HG03571 (cell line): ENCODE measurements at regions not wholly inside any gene's neighbourhood (a gene's known extent, or its start where the extent isn't known, plus 50 kb on each side); places are given as distances from the start of the nearest gene placed in this dataset.
"Not testable (repeated sequence)": the region's sequence is repeated elsewhere in the genome, so short reads cannot be mapped to it uniquely, and the experiment has no call there.

Experiments used
- ATAC-seq: cut with Tn5 transposase; IDR thresholded peaks from one replicate; pipeline ENCODE4 v1.9.1; 2021; ENCODE audit not compliant: unreplicated experiment

GRCh38 chr2:406231-406630 lies 118.3 kb upstream of the ALKAL2 start:
- ATAC-seq: no peak

GRCh38 chr2:404581-404980 lies 116.7 kb upstream of the ALKAL2 start:
- ATAC-seq: no peak

GRCh38 chr2:403682-404081 lies 115.8 kb upstream of the ALKAL2 start:
- ATAC-seq: no peak

GRCh38 chr2:402721-403120 lies 114.8 kb upstream of the ALKAL2 start:
- ATAC-seq: no peak

- ATAC-seq: no peak
These were observed 114.3 kb upstream of the ALKAL2 start for GRCh38 chr2:402206-402605.

GRCh38 chr2:401019-401679 lies 113.3 kb upstream of the ALKAL2 start:
- no peak for ATAC-seq

- no peak for ATAC-seq
These were observed 110.0 kb upstream of the ALKAL2 start for GRCh38 chr2:397926-398325.

- no peak for ATAC-seq
These were observed 109.6 kb upstream of the ALKAL2 start for GRCh38 chr2:397521-397920.

- no peak for ATAC-seq
These were observed 109.0 kb upstream of the ALKAL2 start for GRCh38 chr2:396903-397302.

GRCh38 chr2:395886-396285 lies 108.0 kb upstream of the ALKAL2 start:
- no peak for ATAC-seq

- ATAC-seq: no peak
These were observed 106.1 kb upstream of the ALKAL2 start for GRCh38 chr2:393711-394696.

- ATAC-seq: no peak
These were observed 105.0 kb upstream of the ALKAL2 start for GRCh38 chr2:392926-393280.

- no peak for ATAC-seq
These were observed 104.5 kb upstream of the ALKAL2 start for GRCh38 chr2:392181-392925.

GRCh38 chr2:391696-392095 lies 103.8 kb upstream of the ALKAL2 start:
- ATAC-seq: no peak

- ATAC-seq: no peak
These were observed 103.1 kb upstream of the ALKAL2 start for GRCh38 chr2:390959-391358.

GRCh38 chr2:389985-390384 lies 102.1 kb upstream of the ALKAL2 start:
- ATAC-seq: not testable (repeated sequence)

- not testable (repeated sequence) for ATAC-seq
These were observed 100.9 kb upstream of the ALKAL2 start for GRCh38 chr2:388752-389151.

GRCh38 chr2:387980-388421 lies 100.1 kb upstream of the ALKAL2 start:
- ATAC-seq: no peak

- ATAC-seq: no peak
These were observed 98.7 kb upstream of the ALKAL2 start for GRCh38 chr2:386406-387103.

GRCh38 chr2:385785-386184 lies 97.9 kb upstream of the ALKAL2 start:
- no peak for ATAC-seq

GRCh38 chr2:385061-385460 lies 97.2 kb upstream of the ALKAL2 start:
- ATAC-seq: no peak
